Activated CD8-positive, alpha-beta memory T cell treated with anti-CD3 and anti-CD28 coated beads for 48 hours (primary cell): ENCODE measurements at regions not wholly inside any gene's neighbourhood (a gene's known extent, or its start where the extent isn't known, plus 50 kb on each side); places are given as distances from the start of the nearest gene placed in this dataset.
"Not testable (repeated sequence)": the region's sequence is repeated elsewhere in the genome, so short reads cannot be mapped to it uniquely, and the experiment has no call there.

ENCODE experiments used
- DNase-seq, 3 experiments: peaks; one replicate each; pipeline ENCODE4 v3.0.0-alpha.2; 2020; ENCODE audit warnings: low read depth in 2 of 3, low spot score in 2 of 3

- DNase-seq: no peak
Observed at GRCh38 chr16:51289336-51289735, 138.3 kb upstream of the SALL1 start.

DNA sequence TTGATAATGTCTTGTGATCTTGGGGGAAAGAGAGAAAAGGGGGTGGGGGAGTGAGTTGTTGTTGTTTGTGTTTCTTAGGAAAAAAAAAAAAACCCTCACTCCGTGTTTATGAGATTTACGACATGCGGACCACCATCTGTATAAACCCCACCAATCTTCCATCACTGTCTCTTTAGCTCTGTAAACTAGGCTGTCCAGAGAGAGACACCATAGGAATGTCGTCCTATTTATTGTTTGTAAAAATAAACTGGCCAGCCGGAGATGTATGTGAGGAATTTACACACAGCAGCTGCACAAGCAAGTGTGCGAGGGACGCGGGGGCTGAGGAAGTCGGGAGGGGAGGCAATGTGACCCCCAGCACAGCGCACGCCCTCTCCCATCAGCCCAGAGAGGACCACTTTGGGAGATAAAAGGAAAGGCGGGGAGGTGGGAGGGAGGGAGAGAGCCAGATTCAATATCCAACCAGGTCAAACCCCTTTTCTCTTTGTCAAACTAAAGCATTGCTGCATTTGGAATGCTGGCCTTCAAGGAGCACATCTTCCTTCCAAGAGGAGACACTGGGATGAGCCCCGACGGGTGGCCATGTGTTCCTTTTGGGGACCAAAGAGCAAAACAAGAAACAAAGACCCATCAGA lies 136.2 kb upstream of the SALL1 start:
- no peak for DNase-seq

GRCh38 chr16:51286272-51286671 lies 135.2 kb upstream of the SALL1 start:
- DNase-seq: no peak

- DNase-seq: no peak
Observed at GRCh38 chr16:51276336-51276735, 125.3 kb upstream of the SALL1 start.

- no peak for DNase-seq
Observed at GRCh38 chr16:51272420-51272819, 121.3 kb upstream of the SALL1 start.

DNA sequence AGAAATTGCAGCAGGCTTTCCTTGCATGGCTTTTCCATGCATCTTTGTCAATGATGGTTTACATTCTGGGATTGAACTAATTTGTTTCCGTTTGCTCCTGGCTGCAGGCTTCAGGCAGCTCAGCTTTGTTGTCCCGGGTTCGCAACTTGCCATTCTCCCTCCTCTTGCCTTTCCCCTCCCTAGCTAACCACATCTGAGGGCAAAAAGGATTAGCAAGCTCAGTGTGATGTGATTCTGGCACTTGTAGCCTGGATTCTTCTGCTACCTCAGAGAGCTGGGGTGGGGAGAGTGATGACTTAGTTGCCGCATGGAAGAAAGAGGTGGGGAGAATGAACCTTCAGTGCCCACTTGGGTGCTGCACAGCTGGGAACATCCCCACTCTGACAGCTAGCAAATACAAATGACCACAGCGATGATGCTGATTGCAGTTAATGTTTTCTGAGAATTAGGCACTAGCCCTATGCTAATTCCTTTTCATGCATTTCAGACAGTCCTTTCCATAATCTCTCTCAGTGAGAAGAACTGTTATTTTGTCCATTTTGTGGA lies 120.2 kb upstream of the SALL1 start:
- DNase-seq: no peak

DNA sequence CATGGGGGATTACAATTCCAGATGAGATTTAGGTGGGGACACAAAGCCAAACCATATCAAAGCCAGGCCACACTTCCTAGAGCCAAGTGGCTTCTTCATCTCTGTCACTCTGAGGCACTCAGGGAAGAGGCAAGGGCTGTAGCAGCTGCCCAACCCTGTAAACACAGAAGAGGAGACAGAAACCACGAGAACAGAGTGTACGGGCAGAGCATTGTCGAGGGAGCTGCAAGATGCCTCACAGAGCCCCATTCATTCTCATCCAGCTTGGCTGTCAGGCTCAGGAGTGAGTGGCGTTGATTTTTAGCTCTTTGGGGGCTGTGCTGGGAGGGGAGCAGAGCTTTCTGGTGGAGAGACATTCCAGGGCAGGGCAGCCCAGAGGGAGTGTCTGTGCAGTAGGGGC lies 117.2 kb upstream of the SALL1 start:
- no peak for DNase-seq

GRCh38 chr16:51267681-51268080 lies 116.6 kb upstream of the SALL1 start:
- DNase-seq: no peak

DNA sequence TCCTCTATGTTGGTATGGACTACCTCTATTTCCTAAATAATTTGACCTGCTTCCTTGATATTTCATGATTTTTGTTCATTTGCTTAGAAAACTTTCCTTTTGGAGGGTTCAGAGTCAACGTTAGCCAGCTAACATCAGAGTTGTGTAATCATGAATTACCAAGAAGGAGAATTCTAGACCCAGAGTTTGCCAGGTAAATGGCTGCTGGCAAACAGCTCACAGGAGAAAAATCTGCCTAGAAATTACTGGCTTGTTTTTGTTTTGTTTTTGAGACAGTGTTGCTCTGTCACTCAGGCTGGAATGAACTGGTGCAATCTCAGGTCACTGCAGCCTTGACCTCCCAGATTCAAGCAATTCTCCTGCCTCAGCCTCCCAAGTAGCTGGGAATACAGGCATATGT lies 111.4 kb upstream of the SALL1 start:
- DNase-seq: no peak

GRCh38 chr16:51261919-51262318 lies 110.8 kb upstream of the SALL1 start:
- no peak for DNase-seq

DNA sequence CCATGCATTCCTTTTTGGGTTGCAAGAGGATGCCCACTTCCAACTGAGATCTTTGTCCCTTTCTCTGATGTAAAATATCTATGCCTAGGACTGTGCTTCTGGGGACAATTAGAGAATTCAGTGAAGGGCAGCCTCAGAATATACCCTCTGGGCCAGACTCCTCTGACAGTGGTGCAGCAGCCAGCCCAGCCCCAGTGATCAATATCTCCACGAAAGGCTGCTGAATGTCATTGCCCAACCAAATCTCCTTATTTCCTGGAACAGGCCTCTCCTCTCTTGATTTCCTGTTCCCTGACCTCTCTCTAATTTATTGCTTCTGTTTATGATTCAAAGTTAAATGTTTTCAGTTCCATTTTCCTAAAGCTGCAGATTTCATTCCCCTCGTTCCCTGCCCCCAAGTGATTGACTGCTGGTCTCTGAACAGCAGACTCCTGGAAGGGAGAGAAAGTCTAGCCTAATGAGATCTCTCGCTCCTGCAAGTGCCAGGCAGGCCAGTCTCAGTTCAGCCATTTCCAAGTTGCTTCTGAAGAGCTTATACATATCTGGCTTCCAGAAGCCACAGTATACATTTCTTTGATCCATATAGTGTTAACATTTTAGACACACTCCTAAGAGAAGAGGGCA lies 104.4 kb upstream of the SALL1 start:
- no peak for DNase-seq

DNA sequence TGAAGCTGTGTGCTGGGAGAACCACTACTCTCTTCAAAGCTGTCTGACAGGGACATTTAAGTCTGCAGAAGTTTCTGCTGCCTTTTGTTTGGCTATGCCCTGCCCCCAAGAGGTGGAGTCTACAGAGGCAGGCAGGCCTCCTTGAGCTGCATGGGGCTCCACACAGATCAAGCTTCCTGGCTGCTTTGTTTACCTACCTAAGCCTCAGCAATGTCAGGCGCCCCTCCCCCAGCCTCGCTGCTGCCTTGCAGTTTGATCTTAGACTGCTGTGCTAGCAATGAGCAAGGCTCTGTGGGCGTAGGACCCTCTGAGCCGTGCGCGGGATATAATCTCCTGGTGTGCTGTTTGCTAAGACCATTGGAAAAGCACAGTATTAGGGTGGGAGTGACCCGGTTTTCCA lies 103.3 kb upstream of the SALL1 start:
- not testable (repeated sequence) for DNase-seq

DNA sequence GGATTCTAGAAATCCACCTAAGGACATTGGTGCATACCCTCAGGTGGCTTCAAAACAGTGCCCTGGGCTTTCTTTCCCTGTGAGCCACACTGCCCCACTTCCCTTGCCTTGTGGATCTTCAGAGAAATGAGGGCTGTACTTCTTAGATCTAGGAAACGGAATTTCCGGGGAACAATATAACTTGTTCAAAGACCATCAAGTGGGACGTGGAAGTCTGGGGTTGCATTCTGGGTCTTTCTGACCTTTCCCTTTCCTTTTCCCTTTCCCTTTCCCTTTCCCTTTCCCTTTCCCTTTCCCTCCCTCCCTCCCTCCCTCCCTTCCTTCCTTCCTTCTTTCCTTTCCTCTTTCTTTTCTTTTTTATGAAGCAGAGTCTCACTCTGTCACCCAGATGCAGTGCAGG lies 97.1 kb upstream of the SALL1 start:
- DNase-seq: no peak

DNA sequence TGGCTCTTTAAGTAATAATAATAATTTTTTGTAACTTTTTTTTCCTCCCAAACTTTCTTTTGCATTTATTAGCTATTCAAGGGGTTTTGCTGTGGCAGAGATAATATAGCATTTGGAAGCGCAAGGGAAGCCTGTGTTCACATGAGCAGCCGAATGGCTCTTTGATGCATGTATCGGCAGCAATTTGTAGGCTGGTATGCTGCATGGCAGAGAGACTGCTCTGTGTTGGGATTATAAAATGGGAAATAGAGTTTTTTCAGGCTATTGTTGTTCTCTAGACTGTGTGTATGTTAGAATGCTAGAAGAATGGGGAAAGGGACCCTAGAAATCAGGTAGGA lies 94.6 kb upstream of the SALL1 start:
- no peak for DNase-seq

DNA sequence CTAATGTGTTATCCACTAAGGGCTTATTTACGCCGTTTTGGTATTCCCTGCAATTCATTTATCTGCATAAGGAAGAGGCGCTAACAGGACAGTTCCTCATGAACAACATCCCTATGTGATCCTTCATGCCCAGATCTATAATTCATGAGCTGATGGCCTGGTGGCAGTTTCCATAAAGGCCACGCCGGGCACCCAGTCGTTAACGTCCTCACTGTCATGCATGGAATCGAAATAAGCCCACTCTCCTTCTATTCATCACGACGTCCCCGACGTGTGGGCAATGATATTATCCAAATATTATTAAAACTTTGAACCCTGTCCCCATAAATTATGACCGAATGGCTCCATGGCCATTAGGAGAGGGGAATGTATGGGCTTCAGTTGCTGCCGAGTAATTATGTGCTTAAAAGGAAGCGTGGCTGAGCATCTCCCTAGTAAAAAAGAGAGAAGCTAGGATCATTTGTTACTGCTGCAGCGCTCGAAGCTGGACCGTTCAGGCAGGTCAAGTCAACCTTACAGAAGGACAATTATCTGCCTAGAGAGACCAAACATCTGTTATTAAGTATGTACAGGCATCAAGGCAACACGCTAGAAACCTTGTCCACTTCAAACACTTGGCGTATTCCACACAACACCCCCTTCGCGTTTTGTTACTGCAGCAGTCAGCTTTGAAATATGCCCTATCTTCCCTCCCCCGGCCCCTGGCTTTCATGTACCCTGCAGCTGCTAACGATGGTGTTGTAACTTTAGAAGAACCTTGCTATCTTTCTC lies 94.0 kb upstream of the SALL1 start:
- no peak for DNase-seq

DNA sequence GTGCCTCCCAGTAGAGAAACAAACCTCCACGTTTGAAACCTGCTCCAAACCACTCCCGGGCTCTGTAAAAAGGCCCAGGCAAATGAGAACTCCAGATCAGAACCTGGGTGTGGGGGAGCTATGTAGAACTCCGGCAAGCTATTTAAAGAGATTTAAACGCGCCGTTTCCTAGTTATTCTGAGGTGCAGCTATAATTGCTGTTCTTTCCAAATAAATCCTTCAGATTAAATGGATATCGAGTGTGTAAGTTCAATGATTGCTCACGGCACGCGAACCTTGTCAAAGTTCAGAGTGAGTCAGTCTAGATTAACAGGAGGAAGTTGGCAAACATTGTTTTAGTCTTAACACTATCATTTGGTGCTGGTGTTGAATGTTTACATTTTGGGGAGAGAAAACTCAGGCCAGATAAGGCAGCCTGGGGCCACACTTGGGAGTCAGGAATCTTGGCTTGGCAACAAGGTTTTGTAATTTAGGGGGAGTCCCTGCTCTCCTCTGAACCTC lies 92.9 kb upstream of the SALL1 start:
- no peak for DNase-seq

DNA sequence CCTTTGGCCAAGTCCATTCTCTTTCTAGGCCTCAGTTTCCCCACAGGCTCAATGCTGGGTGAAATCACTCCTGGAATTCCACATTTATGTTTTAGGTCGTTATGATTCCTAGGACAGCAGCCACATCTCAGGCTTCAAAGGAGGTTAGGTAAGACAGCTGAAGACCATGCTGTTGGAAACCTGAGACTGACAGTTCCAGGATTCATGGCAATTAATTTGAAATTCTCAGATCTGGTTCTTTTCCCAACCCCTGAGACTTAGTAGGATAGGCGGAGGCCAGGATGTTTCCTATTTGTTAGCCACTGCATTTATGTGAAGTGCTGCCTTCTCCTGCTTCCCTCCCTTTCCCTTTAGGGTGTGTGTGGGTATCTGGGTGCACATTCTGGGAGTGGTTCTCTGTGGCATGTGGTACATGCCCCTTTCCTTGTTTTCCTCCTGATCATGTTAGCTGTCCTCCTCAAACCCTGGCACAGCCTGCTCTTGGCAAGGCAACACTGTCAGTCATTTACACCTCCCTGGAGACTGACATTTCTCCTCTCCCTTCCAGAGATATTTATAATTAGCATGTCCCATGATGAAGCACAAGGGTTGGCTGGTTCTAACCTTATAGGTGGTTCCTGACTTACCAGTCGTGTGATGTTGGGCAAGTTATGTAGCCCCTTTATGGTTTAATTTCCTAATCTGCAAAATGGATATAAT lies 91.4 kb upstream of the SALL1 start:
- DNase-seq: no peak

DNA sequence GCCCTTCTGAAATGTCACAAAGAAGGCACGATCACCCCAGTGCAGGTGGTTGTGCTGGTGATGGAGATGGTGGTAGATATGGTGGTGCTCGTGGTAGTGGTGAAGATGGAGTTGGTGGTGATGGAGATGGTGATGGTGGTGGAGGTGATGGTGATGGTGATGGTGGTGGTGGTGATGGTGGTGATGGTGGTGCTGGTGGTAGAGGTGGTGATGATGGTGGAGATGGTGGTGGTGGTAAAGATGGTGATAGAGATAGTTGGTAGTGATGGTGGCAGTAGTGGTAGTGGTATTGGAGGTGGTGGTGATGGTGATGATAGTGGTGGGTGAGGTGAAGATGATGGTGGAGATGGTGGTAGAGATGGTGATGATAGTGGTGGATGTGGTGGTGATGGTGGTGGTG lies 88.1 kb upstream of the SALL1 start:
- DNase-seq: no peak

DNA sequence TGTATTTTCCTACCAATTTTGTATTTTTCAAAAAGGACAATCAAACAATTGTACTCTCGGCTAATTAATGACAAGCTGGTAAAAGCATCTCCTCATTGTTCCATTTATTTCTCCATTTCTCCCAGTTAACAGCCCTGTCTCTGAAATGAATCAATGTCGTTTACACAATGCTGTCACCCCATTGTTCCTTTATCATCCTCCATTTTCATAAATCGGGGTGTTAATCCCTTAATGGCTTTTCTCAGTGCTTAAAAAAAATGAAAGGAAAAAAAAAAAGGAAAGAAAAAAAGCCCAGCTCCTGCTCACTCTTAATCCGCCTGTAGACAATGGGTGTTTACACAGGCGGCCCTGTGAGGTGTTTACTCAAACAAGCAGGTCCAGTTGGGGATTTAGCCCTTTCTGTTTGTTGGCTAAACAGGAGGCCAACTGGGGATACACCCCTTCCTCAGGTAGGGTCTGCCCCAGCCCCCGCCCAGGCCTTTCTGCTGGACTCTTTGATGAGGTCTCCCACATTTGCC lies 86.8 kb upstream of the SALL1 start:
- no peak for DNase-seq

DNA sequence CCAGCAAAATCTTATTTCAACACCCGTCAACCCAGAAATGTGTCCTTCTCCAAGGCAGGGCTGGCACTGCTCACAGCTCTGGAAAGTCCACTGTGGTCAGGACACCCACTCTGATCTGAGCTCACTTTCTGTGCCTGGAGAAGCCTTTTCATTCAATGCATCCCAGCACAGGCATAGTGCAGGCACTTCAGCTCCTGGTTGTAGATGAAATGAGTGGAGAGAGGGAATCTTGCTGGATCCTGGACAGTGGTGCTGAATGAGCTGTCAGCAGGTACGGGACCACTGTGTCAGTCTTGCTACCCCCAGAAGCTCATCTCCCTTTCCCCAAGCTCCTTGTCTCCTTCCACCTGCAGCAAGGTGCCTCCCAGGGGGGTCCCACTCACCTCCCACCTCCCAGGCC lies 86.1 kb upstream of the SALL1 start:
- DNase-seq: no peak

DNA sequence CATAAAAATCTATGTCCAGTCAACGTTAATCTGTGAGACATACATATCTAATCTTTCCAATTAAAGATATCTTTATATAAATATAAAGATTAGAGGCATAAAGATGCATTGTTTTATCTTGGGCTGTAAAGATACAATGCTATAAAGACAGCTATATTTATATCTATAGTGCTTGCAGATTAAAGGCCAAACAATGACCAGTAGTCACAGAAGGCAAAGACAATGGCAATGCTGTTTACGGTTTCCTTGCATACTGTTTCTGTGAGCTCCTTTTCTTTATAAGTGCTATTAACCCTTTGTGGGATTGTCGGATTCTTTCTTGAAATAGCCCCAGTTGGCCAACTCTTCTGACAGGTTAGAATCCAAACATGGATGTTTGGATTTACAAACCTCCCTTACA lies 85.5 kb upstream of the SALL1 start:
- no peak for DNase-seq
